GM19463 (cell line): ENCODE measurements at regions not wholly inside any gene's neighbourhood (a gene's known extent, or its start where the extent isn't known, plus 50 kb on each side); places are given as distances from the start of the nearest gene placed in this dataset.

Experiments
- ATAC-seq: cut with Tn5 transposase; IDR thresholded peaks from one replicate; pipeline ENCODE4 v1.9.1; 2021; ENCODE audit warnings: mild to moderate bottlenecking, moderate library complexity; ENCODE audit not compliant: unreplicated experiment

DNA sequence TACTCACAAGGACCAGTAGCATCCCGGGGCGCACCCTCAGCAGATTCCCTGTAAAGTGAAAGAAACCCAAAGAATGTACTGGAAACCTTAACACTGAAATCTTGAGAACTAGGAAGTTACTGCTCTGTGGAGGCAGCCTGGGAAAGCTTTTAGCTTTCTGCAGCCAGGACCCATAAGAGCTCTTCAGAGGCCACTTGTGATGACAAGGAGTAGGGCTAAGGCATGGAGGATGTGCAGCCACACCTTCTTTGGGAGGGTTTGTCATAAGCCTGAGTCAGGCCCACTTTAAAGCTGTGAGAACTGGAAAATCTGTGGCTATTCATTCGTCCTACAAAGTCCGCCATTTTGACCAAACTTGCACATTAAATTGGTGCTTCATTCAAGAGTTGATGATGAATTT is 291.1 kb upstream of the TLE4 start:
- ATAC-seq, result no peak

DNA sequence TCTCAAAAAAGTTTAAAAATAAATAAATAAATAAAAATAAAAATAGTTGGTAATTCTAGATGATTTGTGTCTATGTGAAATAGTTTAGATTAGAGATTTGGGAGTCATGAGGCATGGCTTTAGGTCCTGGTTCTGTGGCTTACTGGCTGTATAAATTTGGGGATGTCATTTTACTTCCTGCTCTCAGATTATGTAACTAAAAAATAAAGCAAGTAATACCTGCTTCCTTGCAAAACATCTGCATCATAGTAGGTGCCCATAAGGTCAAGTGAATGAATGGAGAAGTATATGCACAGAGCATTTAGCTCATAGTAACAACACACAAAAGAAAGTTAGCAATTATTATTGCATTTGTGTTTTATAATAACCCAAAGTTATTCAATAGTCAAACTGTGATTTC is 287.7 kb upstream of the TLE4 start:
- no peak for ATAC-seq

DNA sequence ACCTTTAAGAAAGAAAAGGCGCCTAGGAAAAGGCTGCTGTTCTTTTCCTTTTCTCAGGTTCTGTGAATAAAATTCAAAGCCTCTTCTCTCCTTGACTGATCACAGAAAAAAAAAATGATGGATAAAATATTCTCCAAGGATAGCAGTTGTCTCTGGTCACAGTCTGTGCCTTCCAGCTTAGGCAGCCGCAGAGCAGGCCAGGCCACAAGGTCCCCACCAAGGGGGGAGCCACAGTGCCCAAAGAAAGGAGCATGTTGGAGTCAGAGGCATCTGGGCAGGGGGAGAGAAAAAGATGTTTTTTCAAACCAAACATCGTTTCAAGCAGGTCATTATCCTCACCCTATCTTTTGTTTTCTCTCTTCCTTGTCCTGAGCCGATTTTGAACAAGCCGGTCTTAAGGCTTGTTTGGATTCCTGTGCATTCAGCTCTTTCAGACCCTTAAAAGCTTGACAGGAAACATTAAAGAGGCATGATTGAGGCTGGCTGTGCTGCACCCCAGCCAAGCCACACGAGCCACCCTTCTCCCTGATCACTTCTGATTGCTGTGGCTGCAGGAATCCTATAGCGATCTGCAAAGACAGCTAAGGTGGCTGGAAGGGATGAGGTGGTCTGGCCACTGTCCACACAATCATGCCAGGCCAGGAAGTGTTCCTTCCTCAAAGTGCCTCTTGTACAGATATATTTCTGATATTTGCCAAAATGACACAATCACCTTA is 284.6 kb upstream of the TLE4 start:
- no peak for ATAC-seq

DNA sequence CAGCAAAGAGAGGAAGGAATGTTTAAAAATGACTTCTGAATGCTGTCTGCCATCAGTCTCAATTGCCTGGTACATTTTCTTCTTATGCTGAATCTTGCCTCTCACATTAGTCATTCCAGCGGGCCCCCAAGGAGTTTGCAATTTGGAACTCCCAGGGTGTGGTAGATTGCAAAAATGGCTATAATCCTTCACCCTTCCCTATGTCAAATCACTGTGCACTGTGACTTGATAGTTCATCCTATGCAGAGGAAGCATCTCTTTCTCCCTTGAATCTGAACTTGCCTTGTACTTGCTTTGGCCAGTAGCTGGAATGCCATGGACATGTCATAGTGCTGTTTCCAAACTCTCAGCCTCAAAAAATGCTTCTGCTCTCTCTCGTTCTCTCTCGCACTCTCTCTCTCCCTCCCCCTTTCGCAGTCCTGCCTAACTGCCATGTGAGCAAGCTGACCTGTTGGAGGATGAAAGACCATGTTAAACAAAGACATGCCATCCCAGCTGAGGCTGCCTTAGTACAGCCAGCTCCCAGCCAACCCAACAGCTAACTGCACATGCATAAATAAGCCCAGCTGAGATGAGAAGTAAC is 284.0 kb upstream of the TLE4 start:
- ATAC-seq, result no peak

GRCh38 chr9:79289856-79290255 is 281.9 kb upstream of the TLE4 start:
- no peak for ATAC-seq

DNA sequence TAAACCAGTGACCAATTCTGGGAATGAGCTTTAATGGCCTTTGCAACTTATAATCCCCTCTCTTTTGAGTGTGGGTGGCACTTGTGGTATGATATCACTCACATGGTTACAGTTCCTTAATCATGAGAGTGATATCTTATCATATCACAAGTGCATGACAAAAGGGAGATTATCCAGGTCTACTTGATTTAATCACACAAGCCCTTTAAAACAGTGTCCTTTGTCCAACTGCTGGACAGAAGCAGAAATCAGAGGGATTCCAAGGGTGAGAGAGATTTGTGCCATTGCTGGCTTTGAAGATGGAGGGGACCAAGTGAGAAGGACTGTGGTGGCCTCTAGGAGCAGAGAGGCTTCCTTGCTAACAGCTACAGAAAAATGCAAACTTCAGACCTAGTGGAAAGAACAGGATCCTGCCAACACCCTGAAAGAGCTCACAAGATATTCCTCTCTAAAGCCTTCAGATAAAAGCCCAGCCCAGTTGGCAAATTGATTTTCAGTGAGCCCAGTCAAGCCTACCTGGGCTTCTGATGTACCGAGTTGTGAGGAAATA is 279.0 kb upstream of the TLE4 start:
- ATAC-seq, result no peak

GRCh38 chr9:79300068-79300467 is 271.7 kb upstream of the TLE4 start:
- no peak for ATAC-seq

- no peak for ATAC-seq
Observed at GRCh38 chr9:79301085-79301484, 270.7 kb upstream of the TLE4 start.

GRCh38 chr9:79301551-79302391 is 270.0 kb upstream of the TLE4 start:
- no peak for ATAC-seq

DNA sequence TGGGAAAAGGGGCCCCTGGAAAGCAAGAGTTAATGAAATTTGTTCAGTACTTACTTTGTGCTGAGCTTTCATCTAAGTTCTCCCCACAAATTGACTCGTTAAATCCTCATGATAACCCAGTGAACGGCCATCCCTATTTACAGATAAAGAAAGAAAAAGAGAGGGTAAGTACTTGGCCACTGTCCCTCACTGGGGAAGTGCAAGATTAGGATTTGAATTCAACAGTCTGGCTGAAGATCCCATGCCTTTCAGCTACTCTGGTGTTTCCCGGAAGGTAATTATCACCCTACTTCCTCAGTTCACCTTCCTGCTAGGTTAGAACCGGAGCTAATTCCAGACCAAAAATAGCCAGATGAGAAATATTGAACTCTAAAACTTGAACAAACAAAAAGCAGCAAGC is 269.2 kb upstream of the TLE4 start:
- no peak for ATAC-seq

DNA sequence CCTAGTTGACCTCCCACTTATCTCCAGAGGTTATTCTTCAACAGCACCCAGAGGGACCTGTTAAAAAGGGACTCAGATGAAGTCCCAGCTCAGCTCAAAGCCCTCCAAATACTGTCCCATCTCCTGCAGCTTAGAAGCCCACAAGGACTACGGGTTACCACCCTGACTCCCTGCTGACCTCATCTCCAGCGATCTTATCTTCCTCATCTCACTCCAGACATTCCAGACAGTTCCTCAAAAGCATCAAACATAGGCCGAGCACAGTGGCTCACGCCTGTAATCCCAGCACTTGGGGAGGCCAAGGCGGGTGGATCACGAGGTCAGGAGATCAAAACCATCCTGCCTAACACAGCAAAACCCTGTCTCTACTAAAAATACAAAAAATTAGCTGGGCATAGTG is 263.8 kb upstream of the TLE4 start:
- ATAC-seq, result no peak

DNA sequence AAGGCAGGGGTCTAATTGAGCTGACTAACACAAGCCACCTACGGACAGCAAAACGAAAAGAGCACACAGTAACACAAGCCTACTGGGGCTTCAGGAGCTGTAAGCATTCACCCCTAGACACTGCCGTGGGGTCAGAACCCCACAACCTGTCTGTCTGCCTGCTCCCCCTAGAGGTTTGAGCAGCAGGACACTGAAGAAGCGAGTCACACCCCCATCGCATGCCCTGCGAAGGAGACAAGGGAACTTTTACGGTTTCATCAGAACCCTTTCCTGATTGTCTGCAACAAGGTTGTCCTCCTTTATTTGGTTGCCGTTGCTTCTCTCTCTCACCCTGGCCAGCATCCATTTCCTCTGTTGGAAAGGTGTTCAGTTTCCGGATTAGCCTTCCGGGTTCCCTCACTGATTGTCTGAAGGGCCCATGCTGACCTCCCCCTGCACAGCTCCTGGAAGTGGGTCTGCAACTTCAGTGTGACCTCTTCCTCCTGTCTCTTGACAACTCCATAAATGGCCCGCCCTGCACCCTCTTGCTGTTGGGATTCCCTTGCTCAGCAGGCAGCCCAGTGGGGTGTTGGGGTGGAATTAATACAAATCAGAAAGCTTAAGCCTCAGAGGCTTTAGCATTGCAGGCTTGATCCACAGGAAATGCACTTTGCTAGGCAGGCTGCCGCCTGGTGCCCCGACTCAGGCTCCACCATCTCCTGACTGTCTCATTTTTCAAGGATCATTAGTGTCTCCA is 258.9 kb upstream of the TLE4 start:
- ATAC-seq, result no peak

GRCh38 chr9:79325501-79325900 is 246.3 kb upstream of the TLE4 start:
- ATAC-seq, result no peak

- ATAC-seq, result no peak
Observed at GRCh38 chr9:79329861-79330260, 241.9 kb upstream of the TLE4 start.

DNA sequence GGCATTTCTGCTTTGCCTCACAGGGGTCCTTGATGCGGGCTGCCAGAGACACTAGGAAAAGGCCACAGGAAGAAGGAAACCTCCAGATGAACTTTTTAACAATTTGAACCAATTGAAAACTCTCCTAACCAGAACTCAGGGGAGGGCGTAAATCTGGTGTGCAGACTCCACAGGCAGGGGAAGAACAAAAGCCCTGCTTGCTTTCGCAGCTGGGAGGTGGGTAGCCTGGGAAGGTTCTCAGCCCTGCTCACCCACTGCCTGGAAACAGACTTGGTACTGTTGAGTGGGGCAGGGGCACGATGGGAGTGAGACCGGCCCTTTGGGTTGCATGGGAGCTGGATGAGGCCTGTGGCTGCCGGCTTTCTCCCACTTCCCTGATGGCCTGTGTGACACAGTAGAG is 237.8 kb upstream of the TLE4 start:
- ATAC-seq, result no peak

GRCh38 chr9:79334711-79335110 is 237.1 kb upstream of the TLE4 start:
- ATAC-seq, result no peak

DNA sequence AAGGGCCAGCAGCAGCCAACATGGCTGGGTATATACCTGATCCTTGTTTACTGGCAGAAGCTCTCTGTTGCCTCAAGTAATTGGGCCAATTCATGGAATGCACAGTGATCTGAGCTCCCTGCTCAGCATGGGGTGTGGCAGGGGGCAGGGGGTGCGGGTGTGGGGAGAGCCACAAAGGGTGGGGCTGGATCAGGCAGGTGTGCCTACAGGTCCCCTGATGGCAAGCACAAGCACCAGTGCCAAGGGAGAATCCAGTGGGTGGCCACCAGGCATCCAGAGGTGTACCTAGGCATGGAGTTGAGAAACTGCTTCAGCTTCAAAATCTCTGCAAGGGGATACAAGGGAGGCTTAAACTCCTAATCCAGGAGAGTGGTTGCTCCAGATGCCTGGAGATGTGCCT is 235.8 kb upstream of the TLE4 start:
- no peak for ATAC-seq

DNA sequence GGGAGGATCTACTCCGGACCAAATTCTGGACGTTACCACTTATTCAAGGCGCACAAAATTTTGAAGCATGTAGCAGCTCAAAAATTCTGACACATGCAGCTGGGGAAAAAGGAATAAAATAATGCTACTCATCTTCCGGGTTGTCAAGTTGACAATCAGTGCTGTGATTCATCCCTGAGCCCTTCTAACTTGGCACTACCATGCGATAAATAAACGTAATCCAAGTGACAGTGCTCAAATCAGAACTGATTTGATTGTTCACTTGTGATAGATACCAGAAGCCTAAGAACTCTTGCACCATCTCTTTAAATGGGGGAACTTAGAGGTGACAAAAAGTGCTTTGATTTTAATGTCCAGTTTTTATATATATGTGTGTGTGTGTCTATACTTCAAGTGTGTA is 230.2 kb upstream of the TLE4 start:
- no peak for ATAC-seq

- ATAC-seq, result no peak
Observed at GRCh38 chr9:79346350-79347020, 225.3 kb upstream of the TLE4 start.

- no peak for ATAC-seq
Observed at GRCh38 chr9:79352322-79352721, 219.4 kb upstream of the TLE4 start.
